GM18861 (cell line): ENCODE measurements at regions not wholly inside any gene's neighbourhood (a gene's known extent, or its start where the extent isn't known, plus 50 kb on each side); places are given as distances from the start of the nearest gene placed in this dataset.
"Not testable (repeated sequence)": the region's sequence is repeated elsewhere in the genome, so short reads cannot be mapped to it uniquely, and the experiment has no call there.

Experiments
- ATAC-seq: cut with Tn5 transposase; IDR thresholded peaks from one replicate; pipeline ENCODE4 v1.9.1; 2021; ENCODE audit not compliant: unreplicated experiment

- not testable (repeated sequence) for ATAC-seq
Measured at GRCh38 chr1:144031550-144031949, 59.8 kb upstream of the FAM72C start.

GRCh38 chr1:144026022-144026421, 54.2 kb upstream of the FAM72C start:
- ATAC-seq, result peak; percentile 82

- not testable (repeated sequence) for ATAC-seq
Measured at GRCh38 chr1:144021690-144022384, 50.1 kb upstream of the FAM72C start.
